ENCODE measurements at regions not wholly inside any gene's neighbourhood (a gene's known extent, or its start where the extent isn't known, plus 50 kb on each side); places are given as distances from the start of the nearest gene placed in this dataset.

GRCh38 chr2:58448845-58449244 is 207.7 kb upstream of the FANCL start:
- no peak for DNase-seq (ENCODE audit: low read depth in 1 of 2, low spot score in 1 of 2)
- H3K4me3 ChIP-seq, result no peak overlapping the region
- no peaks in the 10 kb centered on the region for H3K4me1 ChIP-seq (ENCODE audit: low read depth)
- no peak overlapping the region for H3K27ac ChIP-seq
- no peak for TF ChIP-seq CTCF (IDR thresholded peaks at IDR 0.05; ENCODE audit: low read depth, low read length)
- H3K27me3 ChIP-seq, result no peaks in the 10 kb centered on the region
- H3K36me3 ChIP-seq, result no peaks in the 10 kb centered on the region
- no peaks in the 10 kb centered on the region for H3K9me3 ChIP-seq (ENCODE audit: low read depth)

GRCh38 chr2:58448065-58448507 is 207.0 kb upstream of the FANCL start:
- H3K27ac ChIP-seq, result no peak overlapping the region
- H3K27me3 ChIP-seq, result no peaks in the 10 kb centered on the region
- peak; percentile 81 for TF ChIP-seq CTCF (IDR thresholded peaks at IDR 0.05; ENCODE audit: low read depth, low read length)
- DNase-seq (ENCODE audit: low read depth in 1 of 2, low spot score in 1 of 2), result peak; percentile 79 to 81
- H3K4me3 ChIP-seq, result no peak overlapping the region
- no peaks in the 10 kb centered on the region for H3K4me1 ChIP-seq (ENCODE audit: low read depth)
- H3K9me3 ChIP-seq (ENCODE audit: low read depth), result no peaks in the 10 kb centered on the region
- H3K36me3 ChIP-seq, result no peaks in the 10 kb centered on the region

GRCh38 chr2:58447586-58447985 is 206.5 kb upstream of the FANCL start:
- H3K27ac ChIP-seq, result no peak overlapping the region
- no peak for DNase-seq (ENCODE audit: low read depth in 1 of 2, low spot score in 1 of 2)

GRCh38 chr2:58441643-58442042 is 200.5 kb upstream of the FANCL start:
- no peak for TF ChIP-seq CTCF (IDR thresholded peaks at IDR 0.05; ENCODE audit: low read depth, low read length)
- no peaks in the 10 kb centered on the region for H3K4me1 ChIP-seq (ENCODE audit: low read depth)
- no peak for DNase-seq (ENCODE audit: low read depth in 1 of 2, low spot score in 1 of 2)
- no peak overlapping the region for H3K27ac ChIP-seq
- H3K36me3 ChIP-seq, result no peaks in the 10 kb centered on the region
- H3K9me3 ChIP-seq (ENCODE audit: low read depth), result no peaks in the 10 kb centered on the region
- H3K27me3 ChIP-seq, result no peaks in the 10 kb centered on the region
- H3K4me3 ChIP-seq, result no peak overlapping the region

More at GRCh38 chr2:58447586-58447985, 206.5 kb upstream of the FANCL start:
- Histone ChIP-seq H3K4me1 (ENCODE audit: low read depth) (no peaks in the 10 kb centered on the region), H3K36me3 (no peaks in the 10 kb centered on the region), H3K9me3 (ENCODE audit: low read depth) (no peaks in the 10 kb centered on the region), H3K4me3 (no peak overlapping the region), H3K27me3 (no peaks in the 10 kb centered on the region)
- TF ChIP-seq CTCF (IDR thresholded peaks at IDR 0.05; ENCODE audit: low read depth, low read length), result no peak

GRCh38 chr2:58436872-58437271 is 195.7 kb upstream of the FANCL start:
- H3K27me3 ChIP-seq, result no peaks in the 10 kb centered on the region
- no peak overlapping the region for H3K27ac ChIP-seq
- no peak for TF ChIP-seq CTCF (IDR thresholded peaks at IDR 0.05; ENCODE audit: low read depth, low read length)
- peaks cover 10% of the 10 kb centered on the region for H3K4me1 ChIP-seq (ENCODE audit: low read depth)
- no peak overlapping the region for H3K4me3 ChIP-seq
- DNase-seq (ENCODE audit: low read depth in 1 of 2, low spot score in 1 of 2), result no peak
- H3K9me3 ChIP-seq (ENCODE audit: low read depth), result no peaks in the 10 kb centered on the region
- no peaks in the 10 kb centered on the region for H3K36me3 ChIP-seq

- Histone ChIP-seq H3K4me1 (ENCODE audit: low read depth) (peaks cover 12% of the 10 kb centered on the region), H3K27me3 (no peaks in the 10 kb centered on the region), H3K27ac (no peak overlapping the region), H3K4me3 (no peak overlapping the region), H3K36me3 (no peaks in the 10 kb centered on the region), H3K9me3 (ENCODE audit: low read depth) (no peaks in the 10 kb centered on the region)
- no peak for DNase-seq (ENCODE audit: low read depth in 1 of 2, low spot score in 1 of 2)
- no peak for TF ChIP-seq CTCF (IDR thresholded peaks at IDR 0.05; ENCODE audit: low read depth, low read length)
These were observed 194.1 kb upstream of the FANCL start for GRCh38 chr2:58435246-58435645.
